WTC11 (cell line): ENCODE measurements at regions not wholly inside any gene's neighbourhood (a gene's known extent, or its start where the extent isn't known, plus 50 kb on each side); places are given as distances from the start of the nearest gene placed in this dataset.
"Not testable (repeated sequence)": the region's sequence is repeated elsewhere in the genome, so short reads cannot be mapped to it uniquely, and the experiment has no call there.

ENCODE experiments used
- ATAC-seq: fragments of 200-7000 bp; cut with Tn5 transposase; 2 replicates; pipeline ENCODE4 v1.10.0; 2021; ENCODE audit warnings: mild to moderate bottlenecking, moderate library complexity
- CTCF ChIA-PET: fragments of 300-600 bp; sonication (Branson Sonifier 250); formaldehyde crosslinking; loops from one replicate; lab custom pipeline; 2021; ENCODE audit warnings: antibody characterized with exemption; lab: Charles Lee
- POLR2A ChIA-PET: fragments of 350-600 bp; sonication (Branson Sonifier 250); formaldehyde crosslinking; loops from one replicate; lab custom pipeline; 2021; ENCODE audit warnings: antibody characterized with exemption; lab: Charles Lee
- DNase-seq: peaks from one replicate; pipeline ENCODE4 v3.0.0; 2021; ENCODE audit warnings: low spot score
- H3K27ac Mint-ChIP-seq: 2 replicates; pipeline ENCODE4 v1.8.0; 2021; ENCODE audit warnings: mixed read lengths
- H3K27me3 Mint-ChIP-seq: 2 replicates; pipeline ENCODE4 v1.8.0; 2021; ENCODE audit warnings: low read depth, mild to moderate bottlenecking, moderate library complexity, mixed read lengths
- H3K36me3 Mint-ChIP-seq: 2 replicates; pipeline ENCODE4 v1.8.0; 2021; ENCODE audit warnings: mixed read lengths
- H3K4me1 Mint-ChIP-seq: 2 replicates; pipeline ENCODE4 v1.8.0; 2022; ENCODE audit warnings: mixed read lengths
- H3K4me3 Mint-ChIP-seq: 2 replicates; pipeline ENCODE4 v1.8.0; 2021; ENCODE audit warnings: mild to moderate bottlenecking, moderate library complexity, mixed read lengths
- H3K9me3 Mint-ChIP-seq: 2 replicates; pipeline ENCODE4 v1.8.0; 2021; ENCODE audit warnings: mixed read lengths
- ATF1 ChIP-seq: sonication (generic); formaldehyde crosslinking; IDR thresholded peaks from 2 replicates; pipeline ENCODE4 v1.8.1; 2023; ENCODE audit warnings: mild to moderate bottlenecking, moderate library complexity, missing genetic modification reagents
- ELF4 ChIP-seq: sonication (generic); formaldehyde crosslinking; IDR thresholded peaks from 2 replicates; pipeline ENCODE4 v1.8.1; 2022; ENCODE audit warnings: low read depth, mild to moderate bottlenecking, moderate library complexity, missing genetic modification reagents
- ETV6 ChIP-seq: sonication (generic); formaldehyde crosslinking; IDR thresholded peaks from 2 replicates; pipeline ENCODE4 v1.8.1; 2022; ENCODE audit warnings: mild to moderate bottlenecking, missing genetic modification reagents
- FOXP1 ChIP-seq: sonication (generic); formaldehyde crosslinking; IDR thresholded peaks from 2 replicates; pipeline ENCODE4 v1.8.0; 2022; ENCODE audit warnings: missing genetic modification reagents, mild to moderate bottlenecking, moderate library complexity, borderline replicate concordance
- GABPB1 ChIP-seq: sonication (generic); formaldehyde crosslinking; IDR thresholded peaks from 2 replicates; pipeline ENCODE4 v1.8.1; 2023; ENCODE audit warnings: mild to moderate bottlenecking, missing genetic modification reagents
- GRHL2 ChIP-seq: fragments of 250-450 bp; sonication (Bioruptor Pico); IDR thresholded peaks from 2 replicates; pipeline ENCODE4 v1.8.0; 2022; ENCODE audit warnings: mild to moderate bottlenecking, moderate library complexity; ENCODE audit not compliant: insufficient replicate concordance, severe bottlenecking
- GTF2I ChIP-seq: fragments of 250-450 bp; sonication (Bioruptor Pico); conservative IDR thresholded peaks from 2 replicates; pipeline ENCODE4 v1.4.0; 2021; ENCODE audit warnings: mild to moderate bottlenecking
- NFATC4 ChIP-seq: fragments of 250-450 bp; sonication (Bioruptor Pico); IDR thresholded peaks from 2 replicates; pipeline ENCODE4 v1.9.0; 2021; ENCODE audit warnings: mild to moderate bottlenecking
- NFYB ChIP-seq: sonication (generic); formaldehyde crosslinking; conservative IDR thresholded peaks from 2 replicates; pipeline ENCODE4 v1.8.0; 2022; ENCODE audit warnings: low read depth, missing genetic modification reagents
- NR2C2 ChIP-seq: sonication (generic); formaldehyde crosslinking; IDR thresholded peaks from 2 replicates; pipeline ENCODE4 v1.8.0; 2022; ENCODE audit warnings: mild to moderate bottlenecking, missing genetic modification reagents
- TEAD4 ChIP-seq: sonication (generic); formaldehyde crosslinking; IDR thresholded peaks from 2 replicates; pipeline ENCODE4 v1.8.0; 2022; ENCODE audit warnings: mild to moderate bottlenecking, missing genetic modification reagents
- TP53 ChIP-seq: sonication (generic); formaldehyde crosslinking; IDR thresholded peaks from 2 replicates; pipeline ENCODE4 v1.8.1; 2023; ENCODE audit warnings: mild to moderate bottlenecking, missing genetic modification reagents
- ZBTB21 ChIP-seq: sonication (generic); formaldehyde crosslinking; IDR thresholded peaks from 2 replicates; pipeline ENCODE4 v1.8.1; 2023; ENCODE audit warnings: mild to moderate bottlenecking, missing genetic modification reagents, borderline replicate concordance
- ZNF121 ChIP-seq: sonication (generic); formaldehyde crosslinking; IDR thresholded peaks from 2 replicates; pipeline ENCODE4 v1.8.0; 2023; ENCODE audit warnings: missing genetic modification reagents
- ZNF263 ChIP-seq: sonication (generic); formaldehyde crosslinking; IDR thresholded peaks from 2 replicates; pipeline ENCODE4 v1.8.1; 2022; ENCODE audit warnings: low read depth, mild to moderate bottlenecking, moderate library complexity, missing genetic modification reagents
- ZNF317 ChIP-seq: sonication (generic); formaldehyde crosslinking; IDR thresholded peaks from 2 replicates; pipeline ENCODE4 v1.8.1; 2023; ENCODE audit warnings: low read depth, mild to moderate bottlenecking, moderate library complexity, missing genetic modification reagents, borderline replicate concordance
- TF ChIP-seq, protein P1 (sequence below): sonication (generic); formaldehyde crosslinking; IDR thresholded peaks from 2 replicates; pipeline ENCODE4 v1.8.0; 2023; ENCODE audit warnings: missing genetic modification reagents
- TF ChIP-seq, protein P2 (sequence below): sonication (generic); formaldehyde crosslinking; IDR thresholded peaks from 2 replicates; pipeline ENCODE4 v1.8.1; 2023; ENCODE audit warnings: mild to moderate bottlenecking, missing genetic modification reagents, borderline replicate concordance
- TF ChIP-seq, protein P3 (sequence below): sonication (generic); formaldehyde crosslinking; IDR thresholded peaks from 2 replicates; pipeline ENCODE4 v1.8.1; 2022; ENCODE audit warnings: low read depth, mild to moderate bottlenecking, moderate library complexity, missing genetic modification reagents, borderline replicate concordance
- TF ChIP-seq, protein P4 (sequence below): sonication (generic); formaldehyde crosslinking; IDR thresholded peaks from 2 replicates; pipeline ENCODE4 v1.8.0; 2023; ENCODE audit warnings: mild to moderate bottlenecking, missing genetic modification reagents
- TF ChIP-seq, protein P5 (sequence below): sonication (generic); formaldehyde crosslinking; IDR thresholded peaks from 2 replicates; pipeline ENCODE4 v1.8.0; 2022; ENCODE audit warnings: mild to moderate bottlenecking, missing genetic modification reagents
- TF ChIP-seq, protein P6 (sequence below): sonication (generic); formaldehyde crosslinking; IDR thresholded peaks from 2 replicates; pipeline ENCODE4 v1.8.0; 2022; ENCODE audit warnings: mild to moderate bottlenecking, missing genetic modification reagents
- TF ChIP-seq, protein P7 (sequence below): sonication (generic); formaldehyde crosslinking; IDR thresholded peaks from 2 replicates; pipeline ENCODE4 v1.8.0; 2022; ENCODE audit warnings: mild to moderate bottlenecking, missing genetic modification reagents

DNA sequence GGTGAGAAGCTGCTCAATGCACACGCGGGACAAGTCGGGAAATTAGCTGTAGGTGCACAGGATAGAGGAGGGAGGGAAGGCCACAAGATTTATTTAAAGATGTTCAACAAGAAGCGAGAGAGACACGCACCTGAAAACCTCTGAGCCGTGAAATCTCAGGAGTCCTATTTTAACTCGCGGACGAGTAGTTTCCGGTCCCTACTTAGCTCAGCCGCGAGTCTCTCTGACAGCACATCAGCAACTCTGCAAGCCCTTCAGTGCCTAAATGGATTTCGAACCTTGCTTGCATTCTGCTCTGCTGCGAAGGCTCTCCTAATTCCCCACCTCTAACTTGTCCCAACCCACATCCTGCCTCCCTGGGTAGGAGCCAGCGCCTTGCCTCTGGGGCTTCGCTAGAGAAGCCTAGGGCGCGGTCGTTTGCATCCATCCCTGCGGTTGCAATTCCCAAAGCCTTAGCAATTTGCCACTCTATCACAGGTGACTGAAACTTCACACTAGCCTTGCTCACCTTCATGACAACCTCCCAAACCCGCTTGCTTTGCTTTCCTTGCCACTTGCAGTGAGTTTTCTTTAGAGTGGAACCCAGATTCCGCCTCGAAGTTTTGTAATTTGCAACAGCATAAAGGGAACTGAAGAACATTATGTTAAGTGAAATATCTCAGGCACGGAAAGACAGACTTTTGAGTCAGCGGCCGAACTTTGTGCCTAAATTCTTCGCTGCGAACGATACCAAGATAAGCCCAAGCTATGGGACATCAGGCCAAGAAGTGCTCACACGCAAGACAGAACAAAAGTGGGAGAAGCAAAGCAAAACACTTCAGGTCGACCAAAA lies 202.8 kb downstream of the KDM5D start:
- Mint-ChIP-seq H3K9me3 (no peaks in the 10 kb centered on the region), H3K27ac (no peak overlapping the region), H3K4me3 (no peak overlapping the region; the same call in none of the 2 replicates), H3K4me1 (peaks cover 4% of the 10 kb centered on the region; the same call in 1 of the 2 replicates), H3K36me3 (no peaks in the 10 kb centered on the region), H3K27me3 (peaks cover 17% of the 10 kb centered on the region)
- TF ChIP-seq ELF4 (no peak), NR2C2 (no peak), TP53 (CRISPR knock-in tag) (no peak), GTF2I (CRISPR knock-in tag) (no peak), GABPB1 (no peak), ETV6 (CRISPR knock-in tag) (no peak), ATF1 (no peak), ZNF317 (CRISPR knock-in tag) (no peak), TEAD4 (no peak), NFYB (no peak), GRHL2 (CRISPR knock-in tag) (no peak), ZBTB21 (CRISPR knock-in tag) (no peak)
- TF ChIP-seq, protein P1, sequence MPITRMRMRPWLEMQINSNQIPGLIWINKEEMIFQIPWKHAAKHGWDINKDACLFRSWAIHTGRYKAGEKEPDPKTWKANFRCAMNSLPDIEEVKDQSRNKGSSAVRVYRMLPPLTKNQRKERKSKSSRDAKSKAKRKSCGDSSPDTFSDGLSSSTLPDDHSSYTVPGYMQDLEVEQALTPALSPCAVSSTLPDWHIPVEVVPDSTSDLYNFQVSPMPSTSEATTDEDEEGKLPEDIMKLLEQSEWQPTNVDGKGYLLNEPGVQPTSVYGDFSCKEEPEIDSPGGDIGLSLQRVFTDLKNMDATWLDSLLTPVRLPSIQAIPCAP (CRISPR knock-in tag) = no peak
- TF ChIP-seq, protein P2, sequence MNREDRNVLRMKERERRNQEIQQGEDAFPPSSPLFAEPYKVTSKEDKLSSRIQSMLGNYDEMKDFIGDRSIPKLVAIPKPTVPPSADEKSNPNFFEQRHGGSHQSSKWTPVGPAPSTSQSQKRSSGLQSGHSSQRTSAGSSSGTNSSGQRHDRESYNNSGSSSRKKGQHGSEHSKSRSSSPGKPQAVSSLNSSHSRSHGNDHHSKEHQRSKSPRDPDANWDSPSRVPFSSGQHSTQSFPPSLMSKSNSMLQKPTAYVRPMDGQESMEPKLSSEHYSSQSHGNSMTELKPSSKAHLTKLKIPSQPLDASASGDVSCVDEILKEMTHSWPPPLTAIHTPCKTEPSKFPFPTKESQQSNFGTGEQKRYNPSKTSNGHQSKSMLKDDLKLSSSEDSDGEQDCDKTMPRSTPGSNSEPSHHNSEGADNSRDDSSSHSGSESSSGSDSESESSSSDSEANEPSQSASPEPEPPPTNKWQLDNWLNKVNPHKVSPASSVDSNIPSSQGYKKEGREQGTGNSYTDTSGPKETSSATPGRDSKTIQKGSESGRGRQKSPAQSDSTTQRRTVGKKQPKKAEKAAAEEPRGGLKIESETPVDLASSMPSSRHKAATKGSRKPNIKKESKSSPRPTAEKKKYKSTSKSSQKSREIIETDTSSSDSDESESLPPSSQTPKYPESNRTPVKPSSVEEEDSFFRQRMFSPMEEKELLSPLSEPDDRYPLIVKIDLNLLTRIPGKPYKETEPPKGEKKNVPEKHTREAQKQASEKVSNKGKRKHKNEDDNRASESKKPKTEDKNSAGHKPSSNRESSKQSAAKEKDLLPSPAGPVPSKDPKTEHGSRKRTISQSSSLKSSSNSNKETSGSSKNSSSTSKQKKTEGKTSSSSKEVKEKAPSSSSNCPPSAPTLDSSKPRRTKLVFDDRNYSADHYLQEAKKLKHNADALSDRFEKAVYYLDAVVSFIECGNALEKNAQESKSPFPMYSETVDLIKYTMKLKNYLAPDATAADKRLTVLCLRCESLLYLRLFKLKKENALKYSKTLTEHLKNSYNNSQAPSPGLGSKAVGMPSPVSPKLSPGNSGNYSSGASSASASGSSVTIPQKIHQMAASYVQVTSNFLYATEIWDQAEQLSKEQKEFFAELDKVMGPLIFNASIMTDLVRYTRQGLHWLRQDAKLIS (CRISPR knock-in tag) = no peak
- POLR2A ChIA-PET = no interaction called here
- CTCF ChIA-PET = no interaction called here
- DNase-seq (peak; percentile 13), ATAC-seq (peak; percentile 83)

DNA sequence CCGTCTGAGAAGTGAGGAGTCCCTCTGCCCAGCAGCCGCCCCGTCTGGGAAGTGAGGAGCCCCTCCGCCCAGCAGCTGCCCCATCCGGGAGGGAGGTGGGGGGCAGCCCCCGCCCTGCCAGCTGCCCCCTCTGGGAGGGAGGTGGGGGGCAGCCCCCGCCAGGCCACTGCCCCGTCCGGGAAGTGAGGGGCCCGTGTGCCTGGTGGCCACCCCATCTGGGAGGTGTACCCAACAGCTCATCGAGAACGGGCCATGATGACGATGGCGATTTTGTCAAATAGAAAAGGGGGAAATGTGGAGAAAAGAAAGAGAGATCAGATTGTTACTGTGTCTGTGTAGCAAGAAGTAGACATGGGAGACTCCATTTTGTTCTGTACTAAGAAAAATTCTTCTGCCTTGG lies 208.8 kb downstream of the KDM5D start:
- H3K27ac Mint-ChIP-seq, H3K27me3 Mint-ChIP-seq, POLR2A ChIA-PET, H3K4me3 Mint-ChIP-seq, ATAC-seq, H3K9me3 Mint-ChIP-seq, H3K36me3 Mint-ChIP-seq, H3K4me1 Mint-ChIP-seq, DNase-seq, CTCF ChIA-PET: not testable (repeated sequence)

DNA sequence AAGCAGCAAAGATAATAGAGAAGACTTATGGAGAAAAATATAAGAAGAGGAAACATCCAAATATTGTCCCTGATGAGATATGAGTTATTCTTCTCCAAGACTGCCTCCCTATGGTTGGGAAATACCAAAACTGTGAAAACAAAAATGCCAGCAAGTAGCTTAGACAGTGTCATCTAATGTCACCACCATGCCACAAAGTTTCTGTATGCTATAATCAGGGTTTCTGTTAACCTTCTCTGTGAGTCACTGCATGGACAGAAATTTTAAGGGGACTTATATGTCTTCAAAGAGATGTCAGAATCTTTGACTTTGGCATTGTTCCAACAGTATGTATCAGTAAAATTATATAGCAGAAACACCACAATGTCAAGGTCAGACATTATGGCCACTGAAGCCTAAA lies 222.6 kb downstream of the KDM5D start:
- Mint-ChIP-seq H3K4me3 (no peak overlapping the region), H3K4me1 (no peaks in the 10 kb centered on the region), H3K36me3 (no peaks in the 10 kb centered on the region), H3K9me3 (peaks cover 4% of the 10 kb centered on the region), H3K27me3 (peaks cover 2% of the 10 kb centered on the region), H3K27ac (no peak overlapping the region)
- ATAC-seq (no peak), DNase-seq (no peak)
- POLR2A ChIA-PET = no interaction called here
- CTCF ChIA-PET = no interaction called here
- TF ChIP-seq NFATC4 (CRISPR knock-in tag) = no peak
- TF ChIP-seq ZNF263 (CRISPR knock-in tag) = no peak
- TF ChIP-seq, protein P3, sequence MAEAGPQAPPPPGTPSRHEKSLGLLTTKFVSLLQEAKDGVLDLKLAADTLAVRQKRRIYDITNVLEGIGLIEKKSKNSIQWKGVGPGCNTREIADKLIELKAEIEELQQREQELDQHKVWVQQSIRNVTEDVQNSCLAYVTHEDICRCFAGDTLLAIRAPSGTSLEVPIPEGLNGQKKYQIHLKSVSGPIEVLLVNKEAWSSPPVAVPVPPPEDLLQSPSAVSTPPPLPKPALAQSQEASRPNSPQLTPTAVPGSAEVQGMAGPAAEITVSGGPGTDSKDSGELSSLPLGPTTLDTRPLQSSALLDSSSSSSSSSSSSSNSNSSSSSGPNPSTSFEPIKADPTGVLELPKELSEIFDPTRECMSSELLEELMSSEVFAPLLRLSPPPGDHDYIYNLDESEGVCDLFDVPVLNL (CRISPR knock-in tag) = no peak
- no peak for TF ChIP-seq ZNF121 (CRISPR knock-in tag)
- TF ChIP-seq FOXP1 (CRISPR knock-in tag) = no peak
- TF ChIP-seq, protein P4, sequence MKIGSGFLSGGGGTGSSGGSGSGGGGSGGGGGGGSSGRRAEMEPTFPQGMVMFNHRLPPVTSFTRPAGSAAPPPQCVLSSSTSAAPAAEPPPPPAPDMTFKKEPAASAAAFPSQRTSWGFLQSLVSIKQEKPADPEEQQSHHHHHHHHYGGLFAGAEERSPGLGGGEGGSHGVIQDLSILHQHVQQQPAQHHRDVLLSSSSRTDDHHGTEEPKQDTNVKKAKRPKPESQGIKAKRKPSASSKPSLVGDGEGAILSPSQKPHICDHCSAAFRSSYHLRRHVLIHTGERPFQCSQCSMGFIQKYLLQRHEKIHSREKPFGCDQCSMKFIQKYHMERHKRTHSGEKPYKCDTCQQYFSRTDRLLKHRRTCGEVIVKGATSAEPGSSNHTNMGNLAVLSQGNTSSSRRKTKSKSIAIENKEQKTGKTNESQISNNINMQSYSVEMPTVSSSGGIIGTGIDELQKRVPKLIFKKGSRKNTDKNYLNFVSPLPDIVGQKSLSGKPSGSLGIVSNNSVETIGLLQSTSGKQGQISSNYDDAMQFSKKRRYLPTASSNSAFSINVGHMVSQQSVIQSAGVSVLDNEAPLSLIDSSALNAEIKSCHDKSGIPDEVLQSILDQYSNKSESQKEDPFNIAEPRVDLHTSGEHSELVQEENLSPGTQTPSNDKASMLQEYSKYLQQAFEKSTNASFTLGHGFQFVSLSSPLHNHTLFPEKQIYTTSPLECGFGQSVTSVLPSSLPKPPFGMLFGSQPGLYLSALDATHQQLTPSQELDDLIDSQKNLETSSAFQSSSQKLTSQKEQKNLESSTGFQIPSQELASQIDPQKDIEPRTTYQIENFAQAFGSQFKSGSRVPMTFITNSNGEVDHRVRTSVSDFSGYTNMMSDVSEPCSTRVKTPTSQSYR = no peak
- TF ChIP-seq, protein P5, sequence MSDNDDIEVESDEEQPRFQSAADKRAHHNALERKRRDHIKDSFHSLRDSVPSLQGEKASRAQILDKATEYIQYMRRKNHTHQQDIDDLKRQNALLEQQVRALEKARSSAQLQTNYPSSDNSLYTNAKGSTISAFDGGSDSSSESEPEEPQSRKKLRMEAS (CRISPR knock-in tag) = no peak
- TF ChIP-seq, protein P6, sequence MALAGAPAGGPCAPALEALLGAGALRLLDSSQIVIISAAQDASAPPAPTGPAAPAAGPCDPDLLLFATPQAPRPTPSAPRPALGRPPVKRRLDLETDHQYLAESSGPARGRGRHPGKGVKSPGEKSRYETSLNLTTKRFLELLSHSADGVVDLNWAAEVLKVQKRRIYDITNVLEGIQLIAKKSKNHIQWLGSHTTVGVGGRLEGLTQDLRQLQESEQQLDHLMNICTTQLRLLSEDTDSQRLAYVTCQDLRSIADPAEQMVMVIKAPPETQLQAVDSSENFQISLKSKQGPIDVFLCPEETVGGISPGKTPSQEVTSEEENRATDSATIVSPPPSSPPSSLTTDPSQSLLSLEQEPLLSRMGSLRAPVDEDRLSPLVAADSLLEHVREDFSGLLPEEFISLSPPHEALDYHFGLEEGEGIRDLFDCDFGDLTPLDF (CRISPR knock-in tag) = no peak
- TF ChIP-seq, protein P7, sequence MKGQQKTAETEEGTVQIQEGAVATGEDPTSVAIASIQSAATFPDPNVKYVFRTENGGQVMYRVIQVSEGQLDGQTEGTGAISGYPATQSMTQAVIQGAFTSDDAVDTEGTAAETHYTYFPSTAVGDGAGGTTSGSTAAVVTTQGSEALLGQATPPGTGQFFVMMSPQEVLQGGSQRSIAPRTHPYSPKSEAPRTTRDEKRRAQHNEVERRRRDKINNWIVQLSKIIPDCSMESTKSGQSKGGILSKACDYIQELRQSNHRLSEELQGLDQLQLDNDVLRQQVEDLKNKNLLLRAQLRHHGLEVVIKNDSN = no peak
